ENCODE measurements at regions not wholly inside any gene's neighbourhood (a gene's known extent, or its start where the extent isn't known, plus 50 kb on each side); places are given as distances from the start of the nearest gene placed in this dataset.
"Not testable (repeated sequence)": the region's sequence is repeated elsewhere in the genome, so short reads cannot be mapped to it uniquely, and the experiment has no call there.

DNA sequence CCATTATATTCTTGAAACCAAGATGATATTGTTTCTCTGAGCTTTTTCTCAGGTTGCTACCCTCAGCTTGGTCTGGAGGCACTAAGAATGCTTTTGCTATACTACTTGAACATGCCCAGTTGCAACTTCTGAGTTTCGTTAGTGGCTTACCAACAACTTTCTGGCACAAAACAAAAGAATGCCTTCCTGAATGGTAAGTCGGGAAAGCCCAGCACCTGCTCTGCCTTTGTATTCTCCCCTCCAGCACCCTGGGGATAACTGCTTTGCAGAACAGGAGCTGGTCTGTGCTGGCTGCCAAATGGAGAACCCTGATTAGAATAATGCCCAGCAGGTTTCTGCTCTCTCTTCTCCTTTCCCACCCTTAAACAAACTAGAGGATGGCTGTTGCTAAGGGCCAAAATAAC is 149.3 kb downstream of the TGFB2 start:
- DNase-seq (ENCODE audit: low read depth in 3 of 3, low spot score in 2 of 3): no peak

DNA sequence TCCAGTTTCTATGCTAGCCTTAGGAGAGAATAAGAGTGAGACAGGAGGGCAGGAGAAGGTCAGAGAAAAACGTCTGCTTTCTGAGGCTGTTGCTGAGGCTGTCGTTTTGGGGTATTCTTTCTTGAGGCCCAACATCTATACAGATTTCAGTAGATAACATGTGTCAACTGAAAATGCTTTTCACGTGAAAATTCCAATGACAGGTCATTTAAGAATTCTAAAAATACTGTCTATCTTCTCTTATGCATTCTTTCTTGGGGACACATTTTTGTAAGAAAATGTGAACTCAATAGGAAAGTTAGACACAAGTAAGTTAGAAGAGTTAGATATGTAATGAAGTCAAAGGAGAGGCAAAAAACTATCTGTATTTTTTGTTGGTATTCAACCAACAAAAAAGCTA is 150.8 kb downstream of the TGFB2 start:
- no peak for DNase-seq (ENCODE audit: low read depth in 3 of 3, low spot score in 2 of 3)

- DNase-seq (ENCODE audit: low read depth in 3 of 3, low spot score in 2 of 3): no peak
These were observed 151.4 kb downstream of the TGFB2 start for GRCh38 chr1:218496561-218496960.

DNA sequence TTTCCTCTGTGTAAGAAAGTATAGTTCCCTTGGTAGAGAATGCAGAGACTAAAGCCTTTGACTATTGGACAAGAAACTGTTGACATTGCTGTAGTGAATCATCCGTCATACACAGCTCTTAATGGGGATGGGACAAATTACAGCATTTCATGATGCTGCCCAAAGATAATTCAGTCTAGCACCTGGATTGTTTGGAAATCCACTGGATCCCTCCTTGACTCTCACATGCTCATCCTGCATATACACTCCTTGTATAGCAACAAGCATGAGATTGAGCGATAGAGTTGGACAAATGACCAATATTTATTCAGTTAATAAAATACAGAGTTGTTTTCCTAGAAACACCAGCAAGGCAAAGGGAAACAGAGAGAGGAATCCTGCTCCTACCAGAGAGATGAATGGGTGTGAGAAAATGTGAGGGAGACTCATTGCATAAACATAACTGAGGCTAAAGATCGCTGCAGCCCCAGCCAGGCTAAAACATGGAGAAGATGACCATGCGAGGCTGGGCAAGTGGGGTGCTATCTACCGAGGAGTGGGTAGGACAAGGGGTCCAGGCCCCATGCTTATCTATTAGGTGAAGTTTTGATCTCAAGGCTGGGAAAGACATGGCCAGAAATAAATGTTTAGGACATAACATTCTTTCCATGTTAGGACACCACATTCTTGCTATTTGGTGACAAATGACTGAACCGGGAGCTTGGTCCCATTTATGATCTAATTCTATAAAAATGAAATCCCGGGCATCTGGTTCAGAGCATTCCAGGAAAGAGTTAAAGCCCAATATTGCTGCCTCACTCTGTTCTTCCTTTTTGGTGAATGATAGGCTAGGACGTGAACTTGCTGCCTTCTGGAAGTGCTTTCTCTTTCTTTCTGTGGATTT is 153.2 kb downstream of the TGFB2 start:
- DNase-seq (ENCODE audit: low read depth in 3 of 3, low spot score in 2 of 3): no peak

- no peak for DNase-seq (ENCODE audit: low read depth in 3 of 3, low spot score in 2 of 3)
These were observed 154.0 kb downstream of the TGFB2 start for GRCh38 chr1:218499011-218499691.

DNA sequence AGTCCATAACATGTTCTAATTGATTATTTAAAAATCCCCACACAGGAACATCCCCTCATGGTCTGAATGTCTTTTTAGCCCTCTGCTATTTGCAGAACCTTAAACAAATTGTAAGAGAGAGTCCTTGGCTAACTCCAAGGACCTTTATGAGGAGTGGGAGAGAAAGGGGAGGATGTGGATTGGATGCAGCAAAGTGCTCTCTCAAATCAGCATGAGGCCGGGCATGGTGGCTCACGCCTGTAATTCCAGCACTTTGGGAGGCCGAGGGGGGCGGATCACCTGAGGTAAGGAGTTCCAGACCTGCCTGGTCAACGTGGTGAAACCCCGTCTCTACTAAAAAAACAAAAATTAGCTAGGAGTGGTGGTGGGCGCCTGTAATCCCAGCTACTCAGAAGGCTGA is 154.8 kb downstream of the TGFB2 start:
- no peak for DNase-seq (ENCODE audit: low read depth in 3 of 3, low spot score in 2 of 3)

GRCh38 chr1:218501161-218501560 is 156.0 kb downstream of the TGFB2 start:
- DNase-seq (ENCODE audit: low read depth in 3 of 3, low spot score in 2 of 3): no peak

- DNase-seq (ENCODE audit: low read depth in 3 of 3, low spot score in 2 of 3): no peak
These were observed 157.2 kb downstream of the TGFB2 start for GRCh38 chr1:218502383-218502782.

GRCh38 chr1:218503102-218503501 is 158.0 kb downstream of the TGFB2 start:
- no peak for DNase-seq (ENCODE audit: low read depth in 3 of 3, low spot score in 2 of 3)

- no peak for DNase-seq (ENCODE audit: low read depth in 3 of 3, low spot score in 2 of 3)
These were observed 162.3 kb downstream of the TGFB2 start for GRCh38 chr1:218507355-218508002.

DNA sequence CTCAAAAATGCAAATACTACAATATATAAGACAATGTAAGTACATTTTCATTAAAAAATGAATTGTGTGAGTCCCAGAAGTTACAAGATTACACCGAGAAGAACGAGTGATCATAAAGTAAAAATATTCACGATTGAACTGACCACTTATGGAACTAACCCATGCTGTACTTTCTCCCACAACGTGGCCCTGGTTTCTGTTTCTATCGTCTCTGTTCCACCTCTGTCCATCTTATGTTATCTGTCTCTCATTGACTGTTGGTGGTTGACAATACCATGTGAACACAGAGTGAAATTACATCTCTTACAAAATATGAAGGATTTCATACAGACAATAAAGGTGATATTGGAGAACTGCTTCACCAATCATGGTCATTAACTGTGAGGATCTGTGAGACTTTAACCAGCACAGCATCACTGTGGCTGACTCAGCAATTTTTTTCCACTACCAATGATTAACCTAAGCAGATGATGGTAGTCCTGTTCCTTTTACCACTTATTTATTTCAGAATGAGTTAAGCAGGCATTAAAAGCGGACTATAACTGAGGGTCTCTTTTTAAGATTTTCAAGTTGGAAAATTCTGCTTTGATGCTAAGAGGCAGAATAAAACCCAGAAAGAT is 165.1 kb downstream of the TGFB2 start:
- no peak for DNase-seq (ENCODE audit: low read depth in 3 of 3, low spot score in 2 of 3)

DNA sequence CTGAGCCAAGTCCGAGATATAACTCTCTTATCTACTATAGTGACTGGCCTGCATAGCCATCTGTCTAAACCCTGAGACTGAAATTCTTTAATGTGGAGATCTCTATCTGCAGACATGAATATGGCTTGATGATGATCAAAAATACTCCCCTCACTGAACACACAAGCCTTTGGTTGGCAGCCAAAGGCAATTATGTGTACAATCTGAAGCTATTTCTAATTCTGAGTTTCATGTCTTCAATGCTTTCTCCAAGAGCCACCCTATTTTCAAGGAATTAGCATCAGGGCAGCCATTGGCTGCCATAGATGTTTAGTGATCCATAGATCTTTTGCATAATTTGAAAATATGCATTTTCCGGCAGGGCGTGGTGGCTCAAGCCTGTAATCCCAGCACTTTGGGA is 168.2 kb downstream of the TGFB2 start:
- DNase-seq (ENCODE audit: low read depth in 3 of 3, low spot score in 2 of 3): no peak

GRCh38 chr1:218514689-218515088 is 169.6 kb downstream of the TGFB2 start:
- DNase-seq (ENCODE audit: low read depth in 3 of 3, low spot score in 2 of 3): no peak

DNA sequence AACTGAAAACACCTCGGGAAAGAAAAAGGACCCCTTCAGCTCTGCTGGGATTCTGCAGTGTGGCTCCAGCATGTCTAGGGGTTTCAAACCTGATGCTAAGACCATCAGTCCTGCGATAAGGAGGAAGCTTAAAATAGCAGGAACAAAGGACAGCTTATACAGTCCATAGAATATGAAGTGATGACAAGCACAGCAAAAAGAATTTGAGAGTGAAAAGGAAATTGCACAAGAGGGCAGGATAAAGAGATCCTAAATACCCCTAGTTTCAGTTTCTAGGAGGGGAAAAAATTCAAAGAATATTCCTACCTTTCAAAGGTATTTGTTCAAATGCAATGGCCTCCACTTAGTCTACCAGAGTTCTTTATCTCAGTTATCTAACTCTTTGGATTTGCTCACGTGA is 171.4 kb downstream of the TGFB2 start:
- no peak for DNase-seq (ENCODE audit: low read depth in 3 of 3, low spot score in 2 of 3)

GRCh38 chr1:218517459-218517858 is 172.3 kb downstream of the TGFB2 start:
- DNase-seq (ENCODE audit: low read depth in 3 of 3, low spot score in 2 of 3): no peak

DNA sequence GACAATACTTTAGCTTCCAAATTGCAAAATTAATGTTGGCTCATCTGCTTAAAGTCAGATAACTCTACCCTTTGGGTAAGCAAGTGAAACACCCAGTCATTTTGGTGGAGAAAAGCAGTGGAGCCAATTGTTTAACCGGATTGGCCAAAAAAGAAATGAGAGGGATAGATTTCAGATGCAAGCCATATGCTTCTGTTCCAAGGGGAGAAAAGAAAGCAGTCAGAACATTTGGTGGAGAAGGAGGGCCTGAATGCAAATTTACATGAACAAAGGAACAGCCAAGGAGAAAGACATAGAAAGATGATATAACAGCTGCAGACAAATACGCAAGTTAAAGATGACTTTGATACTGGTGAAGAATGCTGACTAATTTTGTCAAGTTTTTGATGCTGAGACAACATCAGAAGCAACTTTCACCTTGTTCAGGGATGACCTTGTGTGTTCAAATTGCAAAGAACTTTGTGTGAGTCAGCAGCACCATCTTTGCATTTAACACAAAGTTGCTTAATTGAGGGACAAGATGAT is 173.1 kb downstream of the TGFB2 start:
- no peak for DNase-seq (ENCODE audit: low read depth in 3 of 3, low spot score in 2 of 3)

- DNase-seq (ENCODE audit: low read depth in 3 of 3, low spot score in 2 of 3): not testable (repeated sequence)
These were observed 175.5 kb downstream of the TGFB2 start for GRCh38 chr1:218520646-218521045.

- no peak for DNase-seq (ENCODE audit: low read depth in 3 of 3, low spot score in 2 of 3)
These were observed 176.5 kb downstream of the TGFB2 start for GRCh38 chr1:218521414-218522169.

GRCh38 chr1:218524526-218524925 is 179.4 kb downstream of the TGFB2 start:
- DNase-seq (ENCODE audit: low read depth in 3 of 3, low spot score in 2 of 3): no peak

DNA sequence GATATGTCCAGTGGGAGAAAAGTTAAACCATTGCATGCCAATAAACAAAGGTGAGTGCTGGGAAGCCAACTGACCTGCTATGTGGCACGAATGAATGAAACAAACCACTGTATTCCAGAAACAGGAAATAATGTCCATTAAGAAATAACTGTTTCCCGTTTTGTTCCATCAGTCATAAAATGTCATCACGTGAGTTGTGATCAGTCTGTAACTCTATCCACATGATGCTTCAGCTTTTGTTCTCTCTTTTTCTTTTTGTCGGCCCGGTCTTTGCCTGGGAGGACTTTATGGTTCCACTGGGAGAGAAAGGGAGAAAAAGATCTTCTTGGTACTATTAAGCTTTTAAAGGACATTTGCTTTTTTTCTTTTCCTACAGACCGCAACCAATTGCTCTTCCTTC is 179.9 kb downstream of the TGFB2 start:
- DNase-seq (ENCODE audit: low read depth in 3 of 3, low spot score in 2 of 3): no peak

Data from right renal cortex interstitium (tissue), 3 donors.